B cell (primary cell): ENCODE measurements at regions not wholly inside any gene's neighbourhood (a gene's known extent, or its start where the extent isn't known, plus 50 kb on each side); places are given as distances from the start of the nearest gene placed in this dataset.

Experiments used
- ATAC-seq: fragments of 200-7000 bp; cut with Tn5 transposase; one replicate; pipeline ENCODE4 v1.10.0; 2021; ENCODE audit warnings: low read depth, mild to moderate bottlenecking, moderate number of reproducible peaks, moderate library complexity
- CTCF ChIA-PET: fragments of 350-600 bp; sonication (Branson Sonifier 250); formaldehyde crosslinking; loops from one replicate; lab custom pipeline; 2021; ENCODE audit warnings: antibody characterized with exemption, inconsistent platforms; lab: Charles Lee
- POLR2A ChIA-PET: fragments of 350-600 bp; sonication (Branson Sonifier 250); formaldehyde crosslinking; loops from one replicate; lab custom pipeline; 2021; ENCODE audit warnings: antibody characterized with exemption; lab: Charles Lee
- DNase-seq: peaks from one replicate; pipeline ENCODE4 v3.0.0; 2013
- H2AFZ ChIP-seq: 2 replicates; pipeline ENCODE4 v1.6.1; 2012; ENCODE audit warnings: mild to moderate bottlenecking, low read depth, low read length; ENCODE audit not compliant: insufficient read depth, poor library complexity, severe bottlenecking
- H3K27ac ChIP-seq, 2 donors: 1 replicate in 1 of 2; 2 replicates in 1 of 2; pipeline ENCODE4 v1.5.1; 2012 to 2013; ENCODE audit warnings: low read length in 2 of 2, mild to moderate bottlenecking in 2 of 2, moderate library complexity in 1 of 2
- H3K27me3 ChIP-seq, 4 experiments: fragments of 200-600 bp in 1 of 4; sonication (generic) in 1 of 4; replicated peaks in 1 of 4; 1 replicate in 2 of 4; 2 replicates in 2 of 4; pipeline versions ENCODE4 v1.6.1 to v1.7.0; 2013 to 2016; ENCODE audit warnings: low read length in 3 of 4, mild to moderate bottlenecking in 2 of 4, mixed read lengths in 1 of 4, moderate library complexity in 1 of 4; ENCODE audit not compliant: insufficient read depth in 4 of 4, control insufficient read depth in 3 of 4; ENCODE audit errors: control extremely low read depth in 1 of 4
- H3K36me3 ChIP-seq, 2 experiments: replicated peaks in 1 of 2; 1 replicate in 1 of 2; 2 replicates in 1 of 2; pipeline versions ENCODE4 v1.6.1 to v1.7.1; 2013; ENCODE audit warnings: low read length in 1 of 2; ENCODE audit not compliant: insufficient read depth in 2 of 2, control insufficient read depth in 1 of 2; ENCODE audit errors: control extremely low read depth in 1 of 2, extremely low read depth in 1 of 2
- H3K4me1 ChIP-seq, 2 donors: fragments of 200-600 bp in 1 of 2; sonication (generic) in 1 of 2; 1 replicate in 1 of 2; 2 replicates in 1 of 2; pipeline versions ENCODE4 v1.5.1 to v1.6.1; 2013 to 2017; ENCODE audit warnings: low read length in 2 of 2; ENCODE audit not compliant: control insufficient read depth in 2 of 2, insufficient read depth in 2 of 2
- H3K4me2 ChIP-seq: replicated peaks from 2 replicates; pipeline ENCODE3; 2012; ENCODE audit warnings: mild to moderate bottlenecking, low read depth, low read length; ENCODE audit not compliant: poor library complexity, severe bottlenecking
- H3K4me3 ChIP-seq, 5 experiments: fragments of 200-600 bp in 1 of 5; sonication (generic) in 1 of 5; 1 replicate in 3 of 5; 2 replicates in 2 of 5; pipeline versions ENCODE4 v1.5.1 to v1.7.0; 2011 to 2016; ENCODE audit warnings: low read length in 4 of 5, mild to moderate bottlenecking in 4 of 5, low read depth in 2 of 5, control low read depth in 1 of 5, moderate library complexity in 1 of 5; ENCODE audit not compliant: insufficient read depth in 1 of 5; ENCODE audit errors: control extremely low read depth in 1 of 5, extremely low read depth in 1 of 5
- H3K79me2 ChIP-seq: fragments of 200-600 bp; sonication (generic); one replicate; pipeline ENCODE4 v1.6.0; 2016; ENCODE audit warnings: low read length; ENCODE audit not compliant: control insufficient read depth, insufficient read depth
- H3K9ac ChIP-seq: fragments of 200-600 bp; sonication (generic); 2 replicates; pipeline ENCODE4 v1.6.1; 2017; ENCODE audit warnings: mild to moderate bottlenecking, low read length, moderate library complexity
- H3K9me3 ChIP-seq, 3 donors: one replicate each; pipeline versions ENCODE4 v1.6.1 to v1.7.1; 2013; ENCODE audit warnings: low read length in 2 of 3; ENCODE audit not compliant: control insufficient read depth in 2 of 3, insufficient read depth in 1 of 3; ENCODE audit errors: control extremely low read depth in 1 of 3
- H4K20me1 ChIP-seq: 2 replicates; pipeline ENCODE4 v1.6.0; 2012; ENCODE audit warnings: mild to moderate bottlenecking, low read length; ENCODE audit not compliant: insufficient read depth, control insufficient read depth, poor library complexity, severe bottlenecking
- H3K27ac Mint-ChIP-seq: one replicate; pipeline ENCODE4 v1.8.0; 2021; ENCODE audit warnings: mixed read lengths
- H3K27me3 Mint-ChIP-seq: one replicate; pipeline ENCODE4 v1.8.0; 2021; ENCODE audit warnings: mixed read lengths
- H3K4me1 Mint-ChIP-seq: one replicate; pipeline ENCODE4 v1.8.0; 2021; ENCODE audit warnings: mixed read lengths
- H3K4me3 Mint-ChIP-seq: one replicate; pipeline ENCODE4 v1.8.0; 2021; ENCODE audit warnings: mixed read lengths
- H3K9me3 Mint-ChIP-seq: one replicate; pipeline ENCODE4 v1.8.0; 2022; ENCODE audit warnings: mixed read lengths; ENCODE audit not compliant: insufficient read depth
- CTCF ChIP-seq: fragments of 200-600 bp; IDR thresholded peaks from one replicate; pipeline ENCODE4 v1.8.0; 2022; ENCODE audit warnings: antibody characterized with exemption, mild to moderate bottlenecking
- EZH2 ChIP-seq: IDR thresholded peaks from 2 replicates; pipeline ENCODE4 v1.6.1; 2012; ENCODE audit warnings: borderline replicate concordance, low read depth, mild to moderate bottlenecking, moderate library complexity, low read length; ENCODE audit not compliant: insufficient read depth, poor library complexity, severe bottlenecking
- WGBS: methylation state at CpG from one replicate; pipeline ENCODE4 v1.1.5; 2013; ENCODE audit warnings: missing lambda C conversion rate; ENCODE audit not compliant: insufficient coverage; 5-methylcytosine and 5-hydroxymethylcytosine counted together
- intact Hi-C: fragments of 100-400 bp; cut with micrococcal nuclease; formaldehyde crosslinking; loops from one replicate; pipeline ENCODE4 v1.10.0; 2022

GRCh38 chr6:143591441-143591840 is 79.9 kb upstream of the FUCA2 start:
- intact Hi-C loops = no loop called here
- TF ChIP-seq CTCF (no peak), EZH2 (no peak)
- Histone ChIP-seq H2AFZ (no peak overlapping the region), H3K36me3 (no peaks in the 10 kb centered on the region), H3K4me1 (no peaks in the 10 kb centered on the region), H3K9ac (no peak overlapping the region), H3K27me3 (no peaks in the 10 kb centered on the region), H4K20me1 (no peaks in the 10 kb centered on the region), H3K4me3 (no peak overlapping the region), H3K27ac (no peak overlapping the region), H3K79me2 (no peaks in the 10 kb centered on the region), H3K4me2 (no peak overlapping the region), H3K9me3 (no peaks in the 10 kb centered on the region)
- ChIA-PET CTCF (no interaction called here), POLR2A (no interaction called here)
- H3K27me3 Mint-ChIP-seq = no peaks in the 10 kb centered on the region
- DNase-seq = no peak
- H3K27ac Mint-ChIP-seq = no peak overlapping the region
- no peak overlapping the region for H3K4me3 Mint-ChIP-seq
- ATAC-seq = no peak
- H3K4me1 Mint-ChIP-seq = no peaks in the 10 kb centered on the region
- H3K9me3 Mint-ChIP-seq = no peaks in the 10 kb centered on the region
- WGBS = 96% methylated on average over 4 of the region's 4 CpGs

GRCh38 chr6:143589162-143589561 is 77.6 kb upstream of the FUCA2 start:
- Histone ChIP-seq H3K9ac (no peak overlapping the region), H3K4me2 (no peak overlapping the region), H2AFZ (no peak overlapping the region), H3K4me1 (no peaks in the 10 kb centered on the region), H3K9me3 (no peaks in the 10 kb centered on the region), H4K20me1 (no peaks in the 10 kb centered on the region), H3K79me2 (no peaks in the 10 kb centered on the region), H3K36me3 (no peaks in the 10 kb centered on the region), H3K27ac (no peak overlapping the region), H3K27me3 (no peaks in the 10 kb centered on the region), H3K4me3 (no peak overlapping the region)
- TF ChIP-seq EZH2 (no peak), CTCF (no peak)
- no peak for ATAC-seq
- ChIA-PET POLR2A (no interaction called here), CTCF (interaction anchor here (2.3 kb wide), 1 partner anchor 14 kb away, joined by 6 read pairs; no protein-coding TSS in a partner anchor)
- DNase-seq = no peak
- Mint-ChIP-seq H3K27me3 (no peaks in the 10 kb centered on the region), H3K4me3 (no peak overlapping the region), H3K27ac (no peak overlapping the region), H3K9me3 (no peaks in the 10 kb centered on the region), H3K4me1 (no peaks in the 10 kb centered on the region)
- intact Hi-C loops = no loop called here
- 82% methylated on average over 4 of the region's 4 CpGs for WGBS
